NCI-H1436 (cell line): ENCODE measurements at regions not wholly inside any gene's neighbourhood (a gene's known extent, or its start where the extent isn't known, plus 50 kb on each side); places are given as distances from the start of the nearest gene placed in this dataset.
"Not testable (repeated sequence)": the region's sequence is repeated elsewhere in the genome, so short reads cannot be mapped to it uniquely, and the experiment has no call there.

Experiments
- DNase-seq: peaks from one replicate; lab custom pipeline; 2025; lab: John Stamatoyannopoulos, UW

- no peak for DNase-seq
Measured at GRCh38 chr5:18799482-18800128, 1165.3 kb downstream of the TAF11L14 start.

GRCh38 chr5:18800293-18801025, 1166.2 kb downstream of the TAF11L14 start:
- DNase-seq: no peak

- not testable (repeated sequence) for DNase-seq
Measured at GRCh38 chr5:18801413-18801812, 1167.2 kb downstream of the TAF11L14 start.

GRCh38 chr5:18802336-18802735, 1168.1 kb downstream of the TAF11L14 start:
- no peak for DNase-seq

GRCh38 chr5:18805376-18805775, 1171.1 kb downstream of the TAF11L14 start:
- DNase-seq: no peak

GRCh38 chr5:18807256-18808149, 1173.2 kb downstream of the TAF11L14 start:
- no peak for DNase-seq

- DNase-seq: no peak
Measured at GRCh38 chr5:18811661-18812060, 1176.3 kb downstream of the CDH18 start.

GRCh38 chr5:18828351-18828750, 1159.6 kb downstream of the CDH18 start:
- no peak for DNase-seq

GRCh38 chr5:18829539-18829938, 1158.5 kb downstream of the CDH18 start:
- DNase-seq: no peak

GRCh38 chr5:18850216-18850615, 1137.8 kb downstream of the CDH18 start:
- no peak for DNase-seq

- DNase-seq: no peak
Measured at GRCh38 chr5:18872978-18873377, 1115.0 kb downstream of the CDH18 start.

- DNase-seq: no peak
Measured at GRCh38 chr5:18876565-18876964, 1111.4 kb downstream of the CDH18 start.

GRCh38 chr5:18881615-18882014, 1106.4 kb downstream of the CDH18 start:
- DNase-seq: no peak

GRCh38 chr5:18882154-18882553, 1105.8 kb downstream of the CDH18 start:
- DNase-seq: no peak

GRCh38 chr5:18888821-18889220, 1099.2 kb downstream of the CDH18 start:
- no peak for DNase-seq

- no peak for DNase-seq
Measured at GRCh38 chr5:18900644-18901043, 1087.4 kb downstream of the CDH18 start.

- no peak for DNase-seq
Measured at GRCh38 chr5:18920966-18921365, 1067.0 kb downstream of the CDH18 start.

GRCh38 chr5:18932081-18932480, 1055.9 kb downstream of the CDH18 start:
- no peak for DNase-seq

- DNase-seq: no peak
Measured at GRCh38 chr5:18944771-18945170, 1043.2 kb downstream of the CDH18 start.

- DNase-seq: no peak
Measured at GRCh38 chr5:18954239-18954638, 1033.8 kb downstream of the CDH18 start.

GRCh38 chr5:18959535-18959934, 1028.5 kb downstream of the CDH18 start:
- DNase-seq: no peak

GRCh38 chr5:18961234-18961633, 1026.8 kb downstream of the CDH18 start:
- DNase-seq: no peak

GRCh38 chr5:18965893-18966292, 1022.1 kb downstream of the CDH18 start:
- no peak for DNase-seq
